HUDEP-2 (cell line): ENCODE measurements at regions not wholly inside any gene's neighbourhood (a gene's known extent, or its start where the extent isn't known, plus 50 kb on each side); places are given as distances from the start of the nearest gene placed in this dataset.

Experiments used
- DNase-seq, 76 experiments: peaks; one replicate each; lab custom pipeline; 2025; ENCODE audit not compliant: unreplicated experiment in 76 of 76; lab: John Stamatoyannopoulos, UW

DNA sequence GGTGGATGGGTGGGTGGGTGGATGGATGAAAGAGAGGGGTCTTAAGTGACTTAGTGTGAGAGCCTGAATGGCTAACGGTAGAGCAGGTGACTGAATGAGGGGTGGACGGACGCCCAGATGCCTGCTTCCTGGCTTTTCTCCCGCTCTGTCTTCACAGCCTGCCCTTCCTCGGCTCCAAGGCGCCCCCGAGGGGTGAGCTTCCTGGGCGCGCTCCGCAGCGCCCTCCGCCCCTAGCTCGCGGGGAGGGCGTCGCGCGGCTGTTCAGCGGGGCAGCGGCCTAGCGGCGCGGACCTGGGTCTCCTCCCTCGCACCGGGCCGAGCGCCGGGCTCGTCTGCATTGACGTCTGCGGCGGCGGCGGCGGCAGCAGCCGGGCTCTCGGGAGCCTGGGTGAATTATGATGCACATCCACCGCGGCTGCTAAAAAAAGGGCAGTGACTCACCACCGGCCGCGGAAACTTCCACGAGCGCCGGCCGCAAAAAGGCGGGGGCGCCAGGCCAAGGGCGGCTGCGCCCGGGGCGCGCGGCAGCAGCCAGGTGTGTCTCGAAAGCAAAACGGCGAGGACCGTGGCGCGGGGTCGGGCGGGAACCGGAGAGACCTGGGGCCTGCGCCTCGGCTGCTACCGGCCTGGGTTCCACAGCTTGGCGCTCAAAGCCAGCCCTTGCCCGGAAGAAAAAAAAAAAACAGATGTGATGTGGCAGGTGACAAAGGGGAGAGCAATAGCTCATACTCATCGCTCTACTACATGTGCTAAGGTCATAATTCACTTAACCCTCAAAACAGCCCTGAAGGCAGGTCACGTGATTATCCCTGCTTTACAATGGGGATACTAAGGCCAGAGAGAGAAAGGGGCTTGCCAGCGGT, 143.0 kb upstream of the ADRA1B start:
- peak in 15 of 76 experiments; percentile 1 to 43 (median 3) for DNase-seq

DNA sequence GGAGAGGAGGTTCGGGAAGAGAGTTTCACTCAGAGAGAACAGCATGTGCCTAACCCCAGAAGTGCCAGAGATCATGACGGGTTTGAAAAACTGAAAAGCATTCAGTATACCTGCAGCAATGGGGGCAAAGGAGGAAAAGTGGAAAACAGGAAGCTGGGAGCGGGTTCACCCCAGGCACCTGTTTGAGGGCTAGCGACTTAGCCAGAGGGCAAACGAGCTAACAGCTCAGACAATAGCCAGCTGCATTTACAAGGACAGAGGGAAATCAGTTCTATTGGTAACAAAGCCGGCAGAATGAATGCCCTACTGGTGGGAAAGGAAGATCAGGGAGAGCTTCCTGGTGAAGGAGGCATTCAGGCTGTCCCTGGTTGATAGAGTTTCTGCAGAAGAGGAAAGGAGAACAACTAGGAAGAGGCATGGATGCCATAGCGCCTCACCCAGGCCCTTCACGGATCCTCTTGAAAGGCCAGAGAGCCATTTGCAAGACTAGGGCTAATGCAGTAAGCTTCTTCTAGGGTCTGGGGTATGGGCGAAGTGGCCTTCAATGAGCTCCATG, 141.7 kb upstream of the ADRA1B start:
- DNase-seq = no peak

DNA sequence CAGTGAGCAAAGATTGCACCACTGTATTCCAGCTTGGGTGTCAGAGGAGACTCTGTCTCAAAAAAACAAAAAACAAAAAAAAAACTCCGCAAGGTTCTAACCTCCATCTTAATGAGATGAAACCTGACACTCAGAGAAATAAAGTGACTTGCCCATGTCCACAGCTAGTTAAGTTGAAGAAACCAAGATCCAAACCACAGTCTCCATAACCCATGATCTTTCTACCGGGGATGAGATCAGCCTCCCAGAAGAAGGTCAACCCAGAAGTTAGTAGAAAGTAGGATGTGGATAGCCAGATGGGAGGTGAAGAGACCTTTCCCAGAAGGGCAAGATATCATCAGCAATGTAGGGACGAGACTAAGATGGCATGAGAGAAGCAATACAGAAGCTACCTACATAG, 140.4 kb upstream of the ADRA1B start:
- DNase-seq = no peak

DNA sequence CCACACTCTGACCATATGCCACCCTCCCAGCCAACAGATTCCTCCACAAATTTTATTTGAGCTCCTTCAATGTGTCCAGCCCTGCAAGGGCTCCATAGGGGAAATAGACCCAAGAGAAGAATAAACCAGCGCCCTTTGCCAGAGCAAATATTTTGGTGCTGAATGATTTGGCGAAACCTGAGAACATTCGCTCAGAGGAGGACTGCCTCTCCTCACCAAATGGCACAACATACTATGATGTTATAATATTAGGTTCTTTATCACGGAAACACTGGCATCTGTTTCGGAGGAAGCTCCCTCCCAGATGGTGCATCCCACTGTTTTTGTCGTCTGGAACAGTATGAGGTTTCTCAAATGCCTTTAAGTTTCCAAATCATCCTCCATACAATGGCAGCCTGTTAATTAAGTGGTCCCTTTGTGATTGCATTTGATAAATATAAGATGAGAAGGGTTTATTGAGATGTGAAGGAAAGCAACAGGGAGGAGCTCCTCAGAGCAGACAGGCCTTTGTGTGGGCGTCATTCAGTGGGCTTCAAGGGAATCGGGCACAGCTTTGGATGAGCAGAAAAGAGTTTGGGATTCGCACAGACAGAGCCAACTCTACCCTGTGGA, 139.1 kb upstream of the ADRA1B start:
- DNase-seq = no peak

DNA sequence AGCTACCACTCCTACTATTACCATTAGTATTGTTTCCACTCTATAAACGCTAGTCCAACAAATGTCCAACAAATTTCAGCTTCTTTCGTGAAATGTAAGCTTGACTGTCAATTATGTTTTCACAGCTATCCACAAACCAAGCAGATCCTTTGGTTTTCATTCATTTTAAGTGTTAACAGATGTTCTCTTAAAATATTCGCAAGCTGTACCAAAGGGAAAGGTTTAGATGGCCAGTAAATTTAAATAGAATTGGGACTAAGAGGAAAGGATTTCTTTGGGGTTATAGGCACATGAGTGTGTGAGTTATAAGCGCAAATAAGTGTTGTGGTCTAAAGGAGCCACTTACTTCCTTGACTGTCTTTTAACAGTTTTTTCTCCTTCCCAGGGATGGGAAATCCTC, 136.8 kb upstream of the ADRA1B start:
- no peak for DNase-seq

DNA sequence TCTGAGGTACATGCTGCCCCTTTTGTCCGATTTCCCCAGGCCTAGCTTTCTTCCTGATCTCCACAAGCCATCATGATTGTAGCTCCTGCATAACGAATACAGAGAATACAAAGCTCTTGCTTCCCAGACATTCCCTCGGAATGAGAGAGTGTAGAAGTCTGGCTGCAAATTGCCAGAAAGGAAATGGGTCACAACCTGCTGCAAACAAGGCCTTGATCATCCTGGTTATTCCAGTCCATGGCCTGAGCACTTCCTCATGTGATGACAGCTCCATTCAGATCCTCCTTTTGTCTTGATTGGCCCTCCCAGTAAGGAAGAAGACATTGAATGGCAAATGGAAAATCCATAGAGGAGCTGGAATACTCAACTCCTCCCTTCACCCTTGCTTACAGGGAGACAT, 136.0 kb upstream of the ADRA1B start:
- no peak for DNase-seq

DNA sequence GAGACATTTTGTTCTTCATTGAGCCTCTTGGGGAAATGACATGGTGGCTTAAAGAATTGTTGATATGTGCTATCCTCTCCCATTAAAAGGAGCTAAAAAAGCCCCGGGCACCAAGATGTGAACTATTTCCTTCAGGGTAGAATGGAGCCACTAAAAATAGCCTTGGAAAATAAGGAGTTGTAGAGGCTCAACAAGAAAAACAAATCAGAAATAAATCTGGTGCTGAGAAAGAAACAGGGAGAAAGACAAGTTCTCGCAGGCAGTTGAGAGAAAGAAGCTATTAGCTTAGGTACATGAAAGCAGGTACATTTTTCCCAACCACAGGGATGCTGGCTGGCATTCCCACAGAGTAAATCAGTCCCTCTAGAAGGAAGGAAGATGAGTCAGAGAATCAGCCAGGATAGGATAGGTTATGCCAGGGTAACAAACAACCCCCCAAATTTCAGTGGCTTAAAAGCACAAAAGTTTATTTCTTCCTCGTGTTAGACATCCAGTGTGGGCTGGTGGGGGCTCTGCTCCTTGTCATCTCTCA, 134.6 kb upstream of the ADRA1B start:
- no peak for DNase-seq

DNA sequence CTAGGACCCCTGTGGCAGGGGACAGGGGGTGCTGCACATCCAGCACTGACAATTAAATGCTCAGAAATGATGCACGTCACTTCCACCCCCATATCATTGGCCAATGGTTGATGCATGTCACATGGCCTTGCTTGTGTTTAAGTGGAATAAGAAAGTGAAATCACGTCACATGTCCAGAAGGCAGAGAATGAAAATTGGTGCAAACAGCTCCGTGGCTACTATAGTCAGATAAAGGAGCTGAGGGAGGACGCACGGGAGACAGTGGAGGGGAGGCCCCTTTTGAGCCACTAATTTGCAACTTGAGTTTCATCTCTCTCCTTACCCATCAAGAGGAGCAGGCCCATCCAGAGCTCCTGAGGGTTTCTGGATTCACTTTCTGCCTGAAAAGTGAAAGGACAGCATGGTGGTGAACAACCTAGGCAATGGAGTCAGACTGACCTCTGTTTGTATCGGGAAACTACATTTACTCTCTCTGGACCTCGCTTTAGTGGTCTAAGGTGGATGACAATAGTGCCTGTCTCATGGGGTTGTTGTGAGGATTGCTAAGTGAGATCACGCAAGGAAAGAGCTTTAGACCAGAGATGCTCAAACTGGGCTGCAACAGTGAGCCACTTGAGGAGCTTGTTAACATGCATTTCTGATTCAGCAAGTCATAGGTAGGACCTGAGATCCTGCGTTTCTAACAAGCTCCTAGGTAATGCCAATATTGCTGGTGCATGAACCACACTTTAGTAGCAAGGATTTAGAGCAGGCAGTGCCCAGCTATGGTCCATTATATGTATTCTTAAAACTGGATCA, 133.9 kb upstream of the ADRA1B start:
- DNase-seq = no peak

DNA sequence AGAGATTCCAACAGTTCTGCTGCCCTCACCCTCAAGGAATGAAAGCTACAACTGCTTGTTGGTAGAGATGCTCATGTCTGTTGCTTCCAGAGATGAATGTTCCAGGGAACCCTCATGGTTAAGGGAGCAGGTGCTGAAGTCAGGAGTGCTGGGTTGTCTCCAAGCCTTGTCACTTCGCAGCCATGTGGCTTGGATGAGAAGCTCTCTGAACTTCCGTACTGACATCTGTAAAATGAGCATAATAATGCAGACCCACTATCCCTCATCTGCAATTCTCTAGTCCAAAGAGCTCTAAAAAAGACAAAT, 133.3 kb upstream of the ADRA1B start:
- no peak for DNase-seq

DNA sequence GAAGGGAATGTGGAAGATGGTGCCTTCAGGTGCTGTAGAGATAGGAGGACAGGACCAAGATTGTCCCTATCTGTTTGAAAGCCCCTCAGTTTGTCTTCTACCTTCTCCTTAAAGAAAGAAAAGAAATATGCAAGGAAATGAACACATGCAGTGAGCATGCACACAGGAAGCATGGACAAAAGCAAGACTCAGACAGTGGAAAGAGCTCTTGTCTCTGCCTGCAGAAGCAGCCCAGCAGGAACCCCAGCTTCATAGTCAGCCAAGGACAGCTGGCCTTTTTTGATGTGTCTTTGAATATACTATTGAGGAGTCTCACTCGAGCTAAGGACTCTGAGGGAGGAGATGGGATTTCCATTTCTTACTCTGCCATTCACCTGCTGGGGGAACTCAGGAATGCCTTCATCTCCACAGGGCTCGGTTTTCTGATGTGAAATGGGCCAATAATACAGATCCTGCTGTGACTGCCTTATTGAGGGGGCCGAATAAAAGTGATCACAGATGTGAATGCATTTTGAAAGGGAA, 132.5 kb upstream of the ADRA1B start:
- no peak for DNase-seq

DNA sequence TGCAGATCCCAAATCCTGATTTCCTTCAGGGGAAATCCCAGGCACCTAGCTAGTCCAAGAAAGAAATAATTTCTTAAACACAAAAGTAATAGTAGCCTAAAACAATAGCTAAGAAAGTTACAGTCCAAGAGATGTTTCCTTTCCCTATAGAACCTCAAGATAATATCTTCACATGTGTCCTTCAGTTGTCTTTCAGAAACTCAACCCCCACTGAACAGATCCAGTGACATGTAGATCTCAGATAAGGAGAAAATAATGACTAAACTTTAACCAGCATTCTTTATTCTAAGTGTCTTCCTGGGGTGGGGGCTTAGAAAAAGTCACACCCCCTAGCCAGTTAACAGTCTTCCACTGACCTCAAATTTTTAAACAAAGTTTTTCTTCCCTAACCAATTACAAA, 131.3 kb upstream of the ADRA1B start:
- DNase-seq = no peak

DNA sequence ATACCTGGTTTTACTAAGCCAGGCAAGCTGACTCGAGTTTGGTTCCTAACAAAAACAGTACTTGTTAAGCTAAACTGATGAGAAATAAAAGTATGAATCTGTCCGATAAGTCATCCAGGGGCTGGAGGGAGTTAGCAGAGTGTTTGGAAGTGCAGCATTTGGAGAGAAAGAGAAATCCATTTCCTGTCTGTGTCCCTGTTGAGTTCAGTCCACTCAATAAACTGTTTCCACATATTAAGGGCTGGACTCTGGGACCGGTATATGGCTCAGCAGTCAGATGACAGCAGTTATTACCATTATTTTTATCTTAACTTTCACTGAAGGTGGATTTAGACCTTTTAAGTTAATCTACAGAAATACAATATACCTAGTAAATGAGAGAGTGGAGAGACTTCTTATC, 130.6 kb upstream of the ADRA1B start:
- DNase-seq = no peak

DNA sequence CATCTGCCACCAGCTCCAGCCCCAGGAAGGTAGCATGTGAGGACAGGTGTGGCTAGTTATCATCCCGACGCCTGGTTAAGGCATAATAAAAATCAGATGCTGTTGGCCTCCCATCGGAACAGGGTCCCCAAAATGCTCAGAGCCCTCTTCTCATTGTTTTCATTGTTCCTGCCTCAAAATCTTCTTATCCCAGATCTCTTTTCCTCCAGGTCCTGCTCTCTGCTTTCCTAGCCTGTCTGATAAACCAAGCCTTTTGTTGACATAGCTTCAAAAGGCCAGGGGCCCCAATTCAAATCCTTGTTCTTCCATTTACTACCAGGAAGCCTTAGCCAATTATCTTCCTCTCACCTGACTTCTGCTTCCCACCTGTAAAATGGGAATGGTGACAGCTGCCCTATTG, 130.1 kb upstream of the ADRA1B start:
- DNase-seq = no peak

DNA sequence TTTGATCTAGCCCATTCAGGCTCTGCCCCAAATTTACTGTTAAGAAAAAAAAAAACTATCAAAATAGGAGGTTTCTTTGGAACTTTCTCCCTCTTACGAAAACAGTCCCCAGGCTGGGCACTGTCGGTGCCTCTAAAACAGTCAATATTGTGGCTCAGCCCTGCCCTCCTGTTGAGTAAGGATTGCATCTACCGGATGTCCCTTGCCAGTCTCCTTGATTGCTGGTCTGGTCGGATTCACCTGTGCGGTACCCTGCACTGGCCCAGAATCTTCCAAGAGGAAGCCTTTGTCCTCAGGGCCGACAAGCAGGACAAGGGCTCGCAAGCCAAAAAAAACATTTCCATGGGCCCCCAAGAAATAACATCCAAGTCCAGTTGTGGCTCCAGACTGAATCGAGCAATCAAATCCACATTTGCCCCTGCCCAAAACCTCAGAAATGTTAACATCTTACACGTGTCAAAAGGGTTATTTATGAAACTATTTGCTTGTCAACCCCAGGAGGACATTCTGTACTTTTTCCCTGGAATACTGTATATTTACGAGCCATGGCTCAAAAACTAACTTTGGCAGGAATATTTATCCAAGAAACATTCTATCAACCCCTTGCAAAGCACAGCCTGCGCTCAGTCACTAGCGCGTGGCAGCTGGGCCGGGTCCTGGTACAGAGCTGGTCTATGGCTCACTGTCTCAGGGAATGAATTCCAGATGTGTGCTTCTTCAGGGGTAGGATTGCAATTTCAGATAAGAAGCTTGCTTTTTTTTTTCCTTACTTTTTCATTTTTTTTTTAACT, 129.2 kb upstream of the ADRA1B start:
- DNase-seq = no peak

DNA sequence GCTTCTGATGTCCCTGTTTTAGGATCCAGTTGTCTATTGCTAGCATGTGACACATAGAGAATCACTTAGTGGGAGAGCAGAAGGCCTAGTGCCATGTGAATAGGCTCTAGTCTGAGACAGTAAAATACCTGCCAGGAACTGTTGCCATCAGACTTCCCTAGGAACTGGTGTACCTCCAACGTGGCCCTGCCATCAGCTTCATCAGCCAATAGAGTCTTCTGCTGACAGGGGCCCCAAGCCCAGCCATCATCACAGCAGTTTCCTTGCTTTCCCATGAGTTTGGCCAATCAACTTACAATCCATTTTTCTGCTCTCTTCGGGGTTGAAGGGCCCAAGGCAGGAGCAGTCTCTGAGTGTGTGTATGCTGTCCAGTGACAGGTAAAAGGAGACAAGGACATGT, 128.4 kb upstream of the ADRA1B start:
- DNase-seq = no peak

DNA sequence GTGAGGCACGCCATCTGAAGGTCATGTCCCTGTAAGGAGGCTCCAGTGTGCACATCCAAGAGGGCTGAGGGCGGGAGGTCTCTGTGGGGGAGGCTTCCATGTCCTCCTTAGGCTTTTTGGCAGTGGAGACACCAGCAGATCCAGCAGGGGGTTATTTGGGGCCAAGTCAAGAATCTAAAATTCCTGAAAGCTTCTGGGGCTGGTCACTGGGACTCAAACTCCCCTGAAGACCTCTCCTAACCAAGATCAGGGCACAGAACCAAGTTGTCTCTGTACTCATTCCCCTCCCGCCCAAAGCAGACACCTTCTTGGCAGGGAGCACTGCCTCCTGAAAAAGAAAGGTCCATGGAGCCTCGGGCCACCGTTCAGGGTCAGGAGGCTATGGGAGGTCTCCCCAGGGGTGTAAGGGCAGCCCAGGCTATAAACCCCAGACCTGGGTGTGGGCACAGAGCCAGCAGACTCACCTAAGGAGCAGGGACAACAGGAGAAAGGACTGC, 127.4 kb upstream of the ADRA1B start:
- DNase-seq = no peak

DNA sequence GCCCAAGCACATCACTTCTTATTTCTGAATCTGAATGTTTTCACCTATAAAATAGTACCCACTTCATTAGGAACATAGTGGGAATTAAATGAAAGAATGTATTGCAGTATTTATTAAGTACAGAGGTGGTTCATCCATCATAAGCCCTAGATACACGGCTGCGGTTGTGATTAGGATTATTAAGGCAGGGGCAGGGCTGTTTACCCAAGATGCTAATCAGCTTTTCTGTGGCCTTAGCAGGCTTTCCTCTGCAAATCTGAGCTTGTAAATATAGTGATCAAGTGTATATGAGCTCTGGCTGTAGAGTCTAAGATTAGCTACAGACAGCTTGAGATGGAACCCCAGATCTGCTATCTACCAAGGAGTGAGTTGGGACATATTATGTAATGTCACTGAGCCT, 124.1 kb upstream of the ADRA1B start:
- DNase-seq = no peak

DNA sequence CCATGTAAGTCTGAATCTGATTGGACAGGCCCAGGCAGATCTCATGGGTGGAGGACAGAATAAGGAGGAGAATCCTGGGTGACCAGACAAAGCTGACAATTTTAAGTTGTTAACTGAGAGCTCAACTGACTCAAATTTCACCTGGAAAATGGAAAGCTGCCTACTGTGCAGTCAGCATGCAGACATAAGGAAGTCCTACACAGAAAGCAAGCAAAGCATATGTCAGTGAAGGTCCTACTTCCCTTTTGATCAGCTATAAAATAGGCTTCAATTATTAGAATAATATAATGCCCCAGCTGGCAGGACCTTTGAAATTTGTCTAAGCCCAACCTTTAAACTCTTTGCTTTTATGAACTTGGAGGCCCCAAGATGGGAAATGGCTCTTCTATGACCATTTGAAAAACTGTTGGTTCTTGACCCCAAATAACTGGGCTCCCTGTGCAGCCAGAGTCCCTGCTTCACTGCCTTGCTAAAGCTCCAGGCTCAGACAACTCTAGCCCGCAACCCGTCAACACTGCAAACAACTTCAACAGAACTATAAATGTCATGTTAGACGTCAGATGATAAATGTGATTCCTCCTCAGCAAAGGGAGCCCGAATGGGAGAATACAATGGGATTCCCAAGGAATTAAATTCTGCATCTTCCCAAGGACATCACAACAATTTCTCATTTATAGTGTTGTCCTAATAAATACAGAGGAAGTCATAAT, 118.9 kb upstream of the ADRA1B start:
- DNase-seq = no peak

DNA sequence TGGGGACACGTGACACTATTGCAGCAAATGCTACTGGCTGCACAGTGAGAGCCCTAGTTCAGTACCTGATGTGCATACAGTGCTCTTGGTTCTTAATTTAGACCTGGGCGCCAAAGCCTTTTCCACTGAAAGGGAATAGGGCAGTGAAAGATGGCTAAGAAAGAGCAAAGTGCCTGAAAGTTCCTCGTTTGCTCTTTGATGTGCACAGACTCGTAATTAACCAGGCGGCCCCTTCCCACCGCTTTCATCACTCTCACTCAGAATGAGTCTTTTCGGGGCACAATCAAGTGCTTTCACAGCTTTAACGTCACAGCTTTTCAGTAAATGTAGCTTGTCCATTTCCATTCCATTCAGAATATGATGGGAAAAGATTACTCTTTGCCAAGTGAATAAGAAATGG, 116.6 kb upstream of the ADRA1B start:
- no peak for DNase-seq
